Effector memory CD4-positive, alpha-beta T cell (primary cell): ENCODE measurements at regions not wholly inside any gene's neighbourhood (a gene's known extent, or its start where the extent isn't known, plus 50 kb on each side); places are given as distances from the start of the nearest gene placed in this dataset.

ENCODE experiments used
- DNase-seq, 3 donors: peaks; one replicate each; pipeline ENCODE4 v3.0.0-alpha.2; 2020
- H3K27ac ChIP-seq: 2 replicates; pipeline ENCODE4 v1.7.0; 2013; ENCODE audit warnings: mild to moderate bottlenecking, low read length, moderate library complexity; ENCODE audit not compliant: insufficient read depth, poor library complexity, severe bottlenecking
- H3K27me3 ChIP-seq: replicated peaks from 2 replicates; pipeline ENCODE4 v1.7.0; 2013; ENCODE audit warnings: mild to moderate bottlenecking, low read length; ENCODE audit not compliant: insufficient read depth, control insufficient read depth, poor library complexity, severe bottlenecking
- H3K36me3 ChIP-seq: 2 replicates; pipeline ENCODE4 v1.7.0; 2013; ENCODE audit warnings: mild to moderate bottlenecking, low read length, moderate library complexity; ENCODE audit not compliant: control insufficient read depth, insufficient read depth
- H3K4me1 ChIP-seq: 2 replicates; pipeline ENCODE4 v1.7.0; 2013; ENCODE audit warnings: low read length, mild to moderate bottlenecking; ENCODE audit not compliant: control insufficient read depth, insufficient read depth, poor library complexity, severe bottlenecking
- H3K4me3 ChIP-seq: 2 replicates; pipeline ENCODE4 v1.7.0; 2013; ENCODE audit warnings: low read length, low read depth, mild to moderate bottlenecking; ENCODE audit not compliant: insufficient read depth, poor library complexity, severe bottlenecking
- H3K9me3 ChIP-seq: 2 replicates; pipeline ENCODE4 v1.7.0; 2013; ENCODE audit warnings: mild to moderate bottlenecking, low read length, moderate library complexity; ENCODE audit not compliant: control insufficient read depth

GRCh38 chr2:12827721-12828120, 111.0 kb downstream of the TRIB2 start:
- Histone ChIP-seq H3K4me3 (no peak overlapping the region), H3K27ac (no peak overlapping the region), H3K4me1 (no peaks in the 10 kb centered on the region), H3K9me3 (no peaks in the 10 kb centered on the region), H3K36me3 (no peaks in the 10 kb centered on the region), H3K27me3 (no peaks in the 10 kb centered on the region)
- DNase-seq: no peak

DNA sequence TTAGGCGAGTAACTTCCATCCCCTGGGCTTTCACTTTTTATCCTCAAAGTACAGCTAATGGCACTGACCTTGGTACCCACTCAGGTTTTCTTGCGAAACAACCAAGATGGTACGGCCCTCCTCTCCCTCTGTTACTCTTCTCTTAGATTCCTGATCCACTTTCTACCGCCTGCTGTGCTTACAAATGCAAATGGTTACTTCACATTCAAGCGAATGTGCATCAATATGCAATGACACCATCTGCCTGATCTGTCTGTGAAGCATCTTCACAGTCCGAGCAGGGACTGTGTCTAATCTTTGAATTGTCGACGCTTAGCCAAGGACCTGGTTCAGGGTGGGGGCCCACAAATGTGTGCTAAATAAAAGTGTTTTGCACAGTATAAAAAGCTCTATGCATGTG, 112.2 kb downstream of the TRIB2 start:
- Histone ChIP-seq H3K27me3 (no peaks in the 10 kb centered on the region), H3K27ac (no peak overlapping the region), H3K36me3 (no peaks in the 10 kb centered on the region), H3K4me3 (no peak overlapping the region), H3K9me3 (no peaks in the 10 kb centered on the region), H3K4me1 (no peaks in the 10 kb centered on the region)
- DNase-seq: no peak

DNA sequence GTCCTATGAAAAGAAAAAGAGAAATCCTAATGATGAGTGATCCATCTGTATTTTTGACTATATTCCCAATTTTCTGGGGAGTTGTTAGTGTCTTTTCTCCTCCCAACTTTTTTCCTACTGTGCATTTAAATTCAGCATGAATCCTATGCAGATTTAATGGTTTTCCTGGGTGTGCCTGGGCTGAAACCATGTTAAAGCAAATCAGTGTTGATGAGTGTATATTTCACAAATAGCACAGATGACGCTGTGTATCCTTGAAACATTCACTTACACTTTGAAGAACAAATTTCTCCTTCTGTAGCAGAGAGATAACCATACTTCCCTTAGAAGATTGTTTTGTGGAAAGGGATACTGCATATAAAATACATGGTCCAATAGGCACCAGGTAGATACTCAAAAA, 114.3 kb downstream of the TRIB2 start:
- no peaks in the 10 kb centered on the region for H3K27me3 ChIP-seq
- DNase-seq: no peak
- H3K27ac ChIP-seq: no peak overlapping the region

DNA sequence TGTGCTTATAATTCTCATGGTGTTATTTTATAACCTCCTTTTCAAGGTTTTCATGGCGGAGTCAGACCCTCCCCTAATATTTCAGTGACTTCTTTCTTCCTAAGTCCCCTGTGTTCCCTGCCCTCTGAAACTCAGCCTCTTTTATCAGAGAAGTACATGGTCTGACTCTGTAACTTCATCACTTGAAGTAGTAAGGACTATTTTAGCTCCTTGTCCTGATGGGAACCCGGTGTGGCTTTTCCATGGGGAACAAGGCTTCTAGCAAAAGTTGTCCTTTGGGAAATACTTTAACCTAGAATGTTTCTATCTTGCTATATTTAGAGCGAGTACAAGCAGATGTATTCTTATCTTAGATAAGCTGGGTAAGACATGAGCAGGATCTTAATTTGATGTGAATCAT, 117.5 kb downstream of the TRIB2 start:
- no peak for DNase-seq
- Histone ChIP-seq H3K4me1 (no peaks in the 10 kb centered on the region), H3K27ac (no peak overlapping the region), H3K4me3 (no peak overlapping the region), H3K27me3 (no peaks in the 10 kb centered on the region), H3K9me3 (no peaks in the 10 kb centered on the region), H3K36me3 (no peaks in the 10 kb centered on the region)

More for the DNA sequence above, 114.3 kb downstream of the TRIB2 start:
- Histone ChIP-seq H3K9me3 (no peaks in the 10 kb centered on the region), H3K4me1 (no peaks in the 10 kb centered on the region), H3K4me3 (no peak overlapping the region), H3K36me3 (no peaks in the 10 kb centered on the region)

DNA sequence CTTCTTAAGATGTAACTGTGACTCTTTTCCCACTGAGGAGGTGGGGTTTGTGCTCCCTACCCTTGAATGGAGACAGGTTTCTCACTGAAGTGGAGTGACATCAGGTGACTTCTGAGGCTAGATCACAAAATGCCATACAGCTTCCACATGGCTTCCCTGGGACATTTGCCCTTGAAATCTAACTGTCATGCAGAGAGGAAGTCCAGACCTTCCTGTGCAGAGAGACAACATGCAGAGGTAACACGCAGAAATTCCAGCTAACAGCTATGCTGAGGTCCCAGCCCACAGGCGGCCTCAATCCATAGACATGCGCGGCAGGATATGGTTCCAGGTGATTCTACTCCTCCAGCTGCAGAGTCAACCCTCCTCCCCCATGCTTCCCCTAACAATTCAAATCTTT, 119.0 kb downstream of the TRIB2 start:
- Histone ChIP-seq H3K4me1 (no peaks in the 10 kb centered on the region), H3K27me3 (no peaks in the 10 kb centered on the region), H3K9me3 (no peaks in the 10 kb centered on the region), H3K4me3 (no peak overlapping the region), H3K36me3 (no peaks in the 10 kb centered on the region), H3K27ac (no peak overlapping the region)
- DNase-seq: no peak

DNA sequence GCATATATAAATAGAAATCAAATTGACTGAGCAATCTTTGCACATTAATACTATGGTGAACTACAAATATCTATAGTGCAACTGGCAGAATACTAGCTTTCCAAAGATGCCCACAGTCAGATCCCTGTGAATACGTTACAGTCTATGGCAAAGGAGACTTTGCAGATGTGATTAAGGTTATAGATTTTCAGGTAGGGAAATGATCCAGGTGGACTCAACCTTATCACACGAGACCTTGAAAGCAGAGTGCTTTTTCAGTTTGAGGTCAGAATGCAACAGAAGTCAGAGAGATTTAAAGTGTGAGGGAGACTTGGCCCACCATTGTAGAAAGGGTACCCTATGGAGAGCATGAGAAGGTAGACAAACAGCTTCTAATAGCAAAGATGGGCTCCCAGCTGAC, 122.6 kb downstream of the TRIB2 start:
- H3K4me1 ChIP-seq: no peaks in the 10 kb centered on the region
- no peaks in the 10 kb centered on the region for H3K27me3 ChIP-seq
- no peak for DNase-seq
- no peak overlapping the region for H3K4me3 ChIP-seq
- H3K36me3 ChIP-seq: no peaks in the 10 kb centered on the region
- no peak overlapping the region for H3K27ac ChIP-seq
- no peaks in the 10 kb centered on the region for H3K9me3 ChIP-seq

- Histone ChIP-seq H3K4me3 (no peak overlapping the region), H3K27me3 (no peaks in the 10 kb centered on the region), H3K27ac (no peak overlapping the region), H3K36me3 (no peaks in the 10 kb centered on the region), H3K9me3 (no peaks in the 10 kb centered on the region), H3K4me1 (no peaks in the 10 kb centered on the region)
- no peak for DNase-seq
These were observed 124.3 kb downstream of the TRIB2 start for GRCh38 chr2:12841021-12841420.

DNA sequence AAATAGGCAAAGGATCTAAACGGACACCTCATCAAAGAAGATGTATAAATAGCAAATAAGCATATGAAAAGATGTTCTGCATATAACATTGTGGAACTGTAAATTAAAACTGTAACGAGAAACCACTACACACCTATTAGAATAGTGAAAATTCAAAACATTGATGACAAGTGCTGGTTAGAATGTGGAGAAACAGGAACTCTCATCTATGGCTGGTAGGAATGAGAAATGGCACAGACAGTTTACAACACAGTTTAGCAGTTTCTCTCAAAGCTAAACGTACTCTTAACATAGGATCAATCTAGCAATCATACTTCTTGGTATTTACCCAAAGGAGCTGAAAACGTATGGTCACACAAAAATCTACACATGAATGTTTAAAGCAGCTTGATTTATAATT, 126.2 kb downstream of the TRIB2 start:
- Histone ChIP-seq H3K36me3 (no peaks in the 10 kb centered on the region), H3K4me3 (no peak overlapping the region), H3K9me3 (no peaks in the 10 kb centered on the region), H3K27me3 (no peaks in the 10 kb centered on the region), H3K4me1 (no peaks in the 10 kb centered on the region), H3K27ac (no peak overlapping the region)
- DNase-seq: no peak

- Histone ChIP-seq H3K4me3 (no peak overlapping the region), H3K4me1 (no peaks in the 10 kb centered on the region), H3K36me3 (no peaks in the 10 kb centered on the region), H3K27me3 (no peaks in the 10 kb centered on the region), H3K27ac (no peak overlapping the region), H3K9me3 (no peaks in the 10 kb centered on the region)
- DNase-seq: no peak
These were observed 127.8 kb downstream of the TRIB2 start for GRCh38 chr2:12844511-12844910.

- H3K4me3 ChIP-seq: no peak overlapping the region
- no peaks in the 10 kb centered on the region for H3K36me3 ChIP-seq
- no peaks in the 10 kb centered on the region for H3K9me3 ChIP-seq
- no peak overlapping the region for H3K27ac ChIP-seq
- H3K27me3 ChIP-seq: no peaks in the 10 kb centered on the region
- no peak for DNase-seq
- H3K4me1 ChIP-seq: no peaks in the 10 kb centered on the region
These were observed 131.2 kb downstream of the TRIB2 start for GRCh38 chr2:12847694-12848575.
